GM23248 (cell line): ENCODE measurements at regions not wholly inside any gene's neighbourhood (a gene's known extent, or its start where the extent isn't known, plus 50 kb on each side); places are given as distances from the start of the nearest gene placed in this dataset.

Source experiments
- EZH2 ChIP-seq: fragments of 200-600 bp; sonication (generic); IDR thresholded peaks from 2 replicates; pipeline ENCODE4 v1.6.1; 2018; ENCODE audit warnings: antibody characterized with exemption, mild to moderate bottlenecking; ENCODE audit not compliant: insufficient read depth, poor library complexity, severe bottlenecking
- EZH2phosphoT487 ChIP-seq: fragments of 200-600 bp; sonication (generic); IDR thresholded peaks from 2 replicates; pipeline ENCODE4 v1.6.1; 2018; ENCODE audit warnings: antibody characterized with exemption, moderate library complexity, mild to moderate bottlenecking, low read depth; ENCODE audit not compliant: insufficient read depth

DNA sequence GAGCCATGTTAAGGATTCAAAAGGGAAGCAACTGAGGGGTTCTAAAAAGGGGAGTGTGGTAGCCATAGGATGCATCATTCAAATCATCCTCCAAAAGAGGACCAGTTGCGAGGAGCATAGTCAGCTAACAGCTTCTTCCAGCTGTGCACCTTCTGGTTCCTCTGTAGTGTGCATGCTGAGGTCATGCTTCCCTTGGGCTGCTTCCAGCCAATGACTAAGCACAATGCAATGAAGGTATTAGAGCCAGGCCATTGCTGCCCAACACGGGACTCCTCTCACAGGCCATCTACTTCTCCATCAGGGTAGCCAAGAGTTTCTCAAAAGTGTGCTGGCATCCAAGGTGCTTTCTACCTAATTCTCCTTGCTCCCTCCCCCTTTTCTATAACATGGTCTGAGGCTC, 69.2 kb upstream of the ARID2 start:
- TF ChIP-seq EZH2 = no peak
- no peak for TF ChIP-seq EZH2phosphoT487
